HG03469 (cell line): ENCODE measurements at regions not wholly inside any gene's neighbourhood (a gene's known extent, or its start where the extent isn't known, plus 50 kb on each side); places are given as distances from the start of the nearest gene placed in this dataset.

Source experiments
- ATAC-seq: cut with Tn5 transposase; IDR thresholded peaks from one replicate; pipeline ENCODE4 v1.9.1; 2021; ENCODE audit warnings: mild to moderate bottlenecking, moderate library complexity, moderate number of reproducible peaks; ENCODE audit not compliant: unreplicated experiment

GRCh38 chr1:68293609-68294366, 61.5 kb upstream of the WLS start:
- no peak for ATAC-seq

DNA sequence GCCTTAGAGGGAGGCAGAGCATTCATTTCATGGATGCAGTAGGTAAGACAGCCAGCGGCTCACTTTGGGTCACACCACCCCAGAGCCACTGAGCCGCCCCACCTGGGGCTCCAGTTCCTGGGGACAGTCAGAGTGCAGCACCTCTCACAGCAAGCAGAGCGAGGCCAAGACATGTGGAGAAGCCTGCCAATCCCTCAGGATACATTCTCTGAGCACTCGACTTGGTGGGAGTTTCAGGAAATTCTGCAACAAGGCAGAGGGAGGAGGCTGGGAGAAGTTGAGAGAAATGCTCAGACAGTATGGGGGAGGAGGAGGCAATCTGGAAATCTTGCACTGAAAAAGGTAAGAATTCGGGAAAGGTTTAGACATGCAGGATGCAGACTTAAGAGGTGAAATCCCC, 60.8 kb upstream of the WLS start:
- ATAC-seq, result no peak

- ATAC-seq, result no peak
These were observed 59.5 kb upstream of the WLS start for GRCh38 chr1:68291688-68292384.

- ATAC-seq, result no peak
These were observed 54.9 kb upstream of the WLS start for GRCh38 chr1:68287241-68287640.

DNA sequence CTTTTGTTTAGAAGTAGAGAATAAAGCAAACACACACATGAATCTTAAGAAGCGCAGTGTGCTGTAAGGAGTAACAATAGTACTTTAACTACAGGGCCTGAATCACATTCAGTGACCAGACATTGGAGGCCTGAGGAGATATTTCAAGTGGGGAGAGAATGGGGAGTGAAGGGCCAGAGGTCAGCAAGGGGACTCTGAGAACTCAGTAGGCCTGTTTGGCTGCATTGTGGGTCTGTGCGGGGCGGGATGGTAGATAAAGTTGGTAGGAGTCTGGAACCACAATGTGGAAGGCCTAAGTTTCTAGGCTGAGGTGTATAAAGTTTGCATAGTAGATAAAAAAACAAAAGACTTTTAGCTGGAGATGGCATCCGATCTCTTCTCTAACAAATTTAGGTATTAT, 52.7 kb upstream of the WLS start:
- no peak for ATAC-seq

- ATAC-seq, result no peak
These were observed 49.8 kb upstream of the WLS start for GRCh38 chr1:68281946-68282615.
